ENCODE measurements at regions not wholly inside any gene's neighbourhood (a gene's known extent, or its start where the extent isn't known, plus 50 kb on each side); places are given as distances from the start of the nearest gene placed in this dataset.

GRCh38 chr1:182256931-182257330 lies 134.7 kb downstream of the GLUL start:
- TF ChIP-seq CTCF (IDR thresholded peaks at IDR 0.05; ENCODE audit: partially characterized antibody, unreplicated experiment), result no peak
- no peaks in the 10 kb centered on the region for H3K9me3 Mint-ChIP-seq (ENCODE audit: unreplicated experiment)
- no peaks in the 10 kb centered on the region for H3K36me3 Mint-ChIP-seq (ENCODE audit: unreplicated experiment)
- no peaks in the 10 kb centered on the region for H3K27me3 Mint-ChIP-seq (ENCODE audit: unreplicated experiment)
- no peak overlapping the region for H3K27ac Mint-ChIP-seq (ENCODE audit: unreplicated experiment)
- no peaks in the 10 kb centered on the region for H3K4me1 Mint-ChIP-seq (ENCODE audit: low read depth, unreplicated experiment)
- DNase-seq, result no peak
- no peak overlapping the region for H3K4me3 Mint-ChIP-seq (ENCODE audit: unreplicated experiment)

- H3K9me3 Mint-ChIP-seq (ENCODE audit: unreplicated experiment), result no peaks in the 10 kb centered on the region
- no peak for DNase-seq
- H3K36me3 Mint-ChIP-seq (ENCODE audit: unreplicated experiment), result no peaks in the 10 kb centered on the region
- no peaks in the 10 kb centered on the region for H3K4me1 Mint-ChIP-seq (ENCODE audit: low read depth, unreplicated experiment)
- no peak overlapping the region for H3K27ac Mint-ChIP-seq (ENCODE audit: unreplicated experiment)
- no peak for TF ChIP-seq CTCF (IDR thresholded peaks at IDR 0.05; ENCODE audit: partially characterized antibody, unreplicated experiment)
- no peak overlapping the region for H3K4me3 Mint-ChIP-seq (ENCODE audit: unreplicated experiment)
- H3K27me3 Mint-ChIP-seq (ENCODE audit: unreplicated experiment), result no peaks in the 10 kb centered on the region
These were observed 136.1 kb downstream of the GLUL start for GRCh38 chr1:182255494-182255893.

- DNase-seq, result no peak
- H3K4me1 Mint-ChIP-seq (ENCODE audit: low read depth, unreplicated experiment), result peaks cover 4% of the 10 kb centered on the region
- no peak overlapping the region for H3K4me3 Mint-ChIP-seq (ENCODE audit: unreplicated experiment)
- no peak overlapping the region for H3K27ac Mint-ChIP-seq (ENCODE audit: unreplicated experiment)
- no peaks in the 10 kb centered on the region for H3K27me3 Mint-ChIP-seq (ENCODE audit: unreplicated experiment)
- no peaks in the 10 kb centered on the region for H3K9me3 Mint-ChIP-seq (ENCODE audit: unreplicated experiment)
- no peaks in the 10 kb centered on the region for H3K36me3 Mint-ChIP-seq (ENCODE audit: unreplicated experiment)
- no peak for TF ChIP-seq CTCF (IDR thresholded peaks at IDR 0.05; ENCODE audit: partially characterized antibody, unreplicated experiment)
These were observed 138.2 kb downstream of the GLUL start for GRCh38 chr1:182253319-182253860.

GRCh38 chr1:182251561-182251960 lies 140.0 kb downstream of the GLUL start:
- no peaks in the 10 kb centered on the region for H3K27me3 Mint-ChIP-seq (ENCODE audit: unreplicated experiment)
- no peaks in the 10 kb centered on the region for H3K9me3 Mint-ChIP-seq (ENCODE audit: unreplicated experiment)
- DNase-seq, result no peak
- no peak overlapping the region for H3K27ac Mint-ChIP-seq (ENCODE audit: unreplicated experiment)
- peaks cover 4% of the 10 kb centered on the region for H3K4me1 Mint-ChIP-seq (ENCODE audit: low read depth, unreplicated experiment)
- no peak overlapping the region for H3K4me3 Mint-ChIP-seq (ENCODE audit: unreplicated experiment)
- no peaks in the 10 kb centered on the region for H3K36me3 Mint-ChIP-seq (ENCODE audit: unreplicated experiment)
- TF ChIP-seq CTCF (IDR thresholded peaks at IDR 0.05; ENCODE audit: partially characterized antibody, unreplicated experiment), result no peak

- Mint-ChIP-seq H3K36me3 (ENCODE audit: unreplicated experiment) (peaks cover under 1% of the 10 kb centered on the region), H3K4me3 (ENCODE audit: unreplicated experiment) (no peak overlapping the region), H3K9me3 (ENCODE audit: unreplicated experiment) (no peaks in the 10 kb centered on the region), H3K4me1 (ENCODE audit: low read depth, unreplicated experiment) (peaks cover 4% of the 10 kb centered on the region), H3K27me3 (ENCODE audit: unreplicated experiment) (no peaks in the 10 kb centered on the region), H3K27ac (ENCODE audit: unreplicated experiment) (no peak overlapping the region)
- DNase-seq, result peak; percentile 20
- TF ChIP-seq CTCF (IDR thresholded peaks at IDR 0.05; ENCODE audit: partially characterized antibody, unreplicated experiment), result no peak
These were observed 142.4 kb downstream of the GLUL start for GRCh38 chr1:182249201-182249676.

All from glutamatergic neuron (in vitro differentiated cells).